HUES64 (cell line): ENCODE measurements at regions not wholly inside any gene's neighbourhood (a gene's known extent, or its start where the extent isn't known, plus 50 kb on each side); places are given as distances from the start of the nearest gene placed in this dataset.

Source experiments
- H3K27ac ChIP-seq: 2 replicates; pipeline ENCODE4 v1.7.0; 2013; ENCODE audit warnings: low read depth, low read length, inconsistent platforms
- H3K27me3 ChIP-seq: 2 replicates; pipeline ENCODE4 v1.6.1; 2013; ENCODE audit warnings: mild to moderate bottlenecking, low read length; ENCODE audit not compliant: insufficient read depth
- H3K36me3 ChIP-seq: 2 replicates; pipeline ENCODE4 v1.6.1; 2013; ENCODE audit warnings: mild to moderate bottlenecking, low read length; ENCODE audit not compliant: insufficient read depth
- H3K4me1 ChIP-seq: 2 replicates; pipeline ENCODE4 v1.6.1; 2013; ENCODE audit warnings: mild to moderate bottlenecking, low read length, moderate library complexity; ENCODE audit not compliant: insufficient read depth
- H3K4me3 ChIP-seq: 2 replicates; pipeline ENCODE4 v1.5.1; 2013; ENCODE audit warnings: mild to moderate bottlenecking, low read length, moderate library complexity
- H3K9ac ChIP-seq: 2 replicates; pipeline ENCODE4 v1.6.1; 2013; ENCODE audit warnings: mild to moderate bottlenecking, low read depth, low read length
- H3K9me3 ChIP-seq: 2 replicates; pipeline ENCODE4 v1.6.1; 2013; ENCODE audit warnings: low read depth, low read length; ENCODE audit not compliant: insufficient read depth
- WGBS: fragments of 150-250, 120-280 bp; methylation state at CpG from one replicate; pipeline ENCODE4 v1.1.7; 2013; ENCODE audit warnings: missing lambda C conversion rate; 5-methylcytosine and 5-hydroxymethylcytosine counted together

DNA sequence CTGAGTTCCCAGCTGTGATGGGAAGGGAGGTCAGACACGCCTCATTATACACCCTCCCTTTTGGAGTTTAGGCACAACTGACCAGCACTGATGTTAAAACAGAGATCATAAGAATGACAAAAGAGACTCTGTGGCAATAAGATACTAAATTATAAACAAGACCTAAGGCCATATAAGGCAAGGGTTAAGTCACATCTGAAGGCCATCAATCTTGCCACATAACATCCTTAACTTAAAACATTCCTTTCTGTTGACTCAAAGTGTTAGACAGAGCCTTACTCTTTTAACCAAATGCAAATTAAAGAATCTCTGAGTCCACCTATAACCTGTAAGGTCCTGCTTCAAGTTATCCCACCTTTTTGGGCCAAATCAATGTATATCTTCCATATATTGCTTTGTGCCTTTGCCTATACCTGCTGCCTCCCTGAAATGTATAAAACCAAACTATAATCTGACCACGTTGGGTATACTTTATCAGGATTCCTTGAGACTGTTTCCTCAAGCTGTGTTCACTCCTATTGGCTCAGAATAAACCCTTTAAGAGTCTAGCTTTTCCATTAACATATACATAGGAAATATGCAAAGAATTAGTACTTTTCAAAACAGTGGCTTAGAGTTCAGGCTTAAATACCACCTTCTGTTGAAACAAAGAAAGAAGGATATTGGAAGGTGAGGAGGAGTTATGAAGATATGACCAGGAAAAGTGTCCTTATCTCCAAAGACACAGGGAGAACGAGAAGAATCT is 214.4 kb upstream of the PPP1R2C start:
- H3K27ac ChIP-seq, result peak overlapping the region; percentile 94
- 36% methylated on average over 2 of the region's 3 CpGs for WGBS
- peak overlapping the region; percentile 52; the same call in 1 of the 2 replicates for H3K9ac ChIP-seq
- H3K4me3 ChIP-seq, result no peak overlapping the region
- no peaks in the 10 kb centered on the region for H3K36me3 ChIP-seq
- H3K27me3 ChIP-seq, result no peaks in the 10 kb centered on the region
- peaks cover 31% of the 10 kb centered on the region for H3K4me1 ChIP-seq
- peaks cover 2% of the 10 kb centered on the region; the same call in 1 of the 2 replicates for H3K9me3 ChIP-seq

DNA sequence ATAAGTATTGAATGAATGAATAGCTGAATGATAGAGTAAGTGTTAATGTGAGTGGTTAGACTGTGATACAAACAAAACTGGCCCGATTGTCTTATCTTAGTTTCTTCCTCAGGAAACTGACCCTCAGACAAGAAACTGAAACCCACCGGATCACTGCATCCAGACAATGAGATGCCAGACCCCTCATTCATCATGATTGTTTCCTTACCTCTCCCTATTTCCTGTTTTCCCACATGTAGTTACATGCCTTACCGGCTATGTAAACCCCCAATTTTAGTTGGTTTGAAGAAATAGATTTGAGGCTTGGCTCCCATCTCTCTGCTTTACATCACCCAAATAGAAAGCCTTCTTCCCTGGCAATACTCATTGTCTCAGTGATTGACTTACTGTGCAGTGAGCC is 218.9 kb upstream of the PPP1R2C start:
- no peak overlapping the region for H3K9ac ChIP-seq
- H3K9me3 ChIP-seq, result peaks cover 2% of the 10 kb centered on the region; the same call in 1 of the 2 replicates
- no peaks in the 10 kb centered on the region for H3K27me3 ChIP-seq
- H3K4me3 ChIP-seq, result no peak overlapping the region
- H3K4me1 ChIP-seq, result peaks cover 19% of the 10 kb centered on the region
- no peak overlapping the region for H3K27ac ChIP-seq
- H3K36me3 ChIP-seq, result no peaks in the 10 kb centered on the region
- 93% methylated on average over 2 of the region's 3 CpGs for WGBS

DNA sequence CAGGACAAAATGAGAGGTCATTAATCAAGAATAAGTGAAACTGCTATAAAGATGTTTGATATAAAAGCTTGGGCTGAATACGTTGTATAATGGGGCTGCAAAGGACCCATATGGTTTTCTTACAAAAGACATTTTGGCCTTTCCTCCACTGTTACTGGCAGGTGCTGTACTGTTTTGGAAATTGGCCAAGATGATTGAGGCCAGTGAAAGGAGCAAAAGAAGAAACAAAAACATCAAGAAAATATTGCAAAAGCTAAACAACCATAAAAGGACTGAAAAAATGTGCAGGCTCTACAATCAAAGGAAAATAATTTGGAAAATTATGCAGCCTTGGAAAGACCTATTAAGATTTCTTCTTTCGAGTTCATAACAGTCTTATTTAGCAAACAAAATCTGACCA is 222.2 kb upstream of the PPP1R2C start:
- no peaks in the 10 kb centered on the region for H3K4me1 ChIP-seq
- H3K9me3 ChIP-seq, result peaks cover 2% of the 10 kb centered on the region; the same call in 1 of the 2 replicates
- no peaks in the 10 kb centered on the region for H3K27me3 ChIP-seq
- no peak overlapping the region for H3K4me3 ChIP-seq
- H3K36me3 ChIP-seq, result no peaks in the 10 kb centered on the region
- H3K9ac ChIP-seq, result no peak overlapping the region
- H3K27ac ChIP-seq, result no peak overlapping the region
- 100% methylated on average over 1 of the region's 2 CpGs for WGBS

DNA sequence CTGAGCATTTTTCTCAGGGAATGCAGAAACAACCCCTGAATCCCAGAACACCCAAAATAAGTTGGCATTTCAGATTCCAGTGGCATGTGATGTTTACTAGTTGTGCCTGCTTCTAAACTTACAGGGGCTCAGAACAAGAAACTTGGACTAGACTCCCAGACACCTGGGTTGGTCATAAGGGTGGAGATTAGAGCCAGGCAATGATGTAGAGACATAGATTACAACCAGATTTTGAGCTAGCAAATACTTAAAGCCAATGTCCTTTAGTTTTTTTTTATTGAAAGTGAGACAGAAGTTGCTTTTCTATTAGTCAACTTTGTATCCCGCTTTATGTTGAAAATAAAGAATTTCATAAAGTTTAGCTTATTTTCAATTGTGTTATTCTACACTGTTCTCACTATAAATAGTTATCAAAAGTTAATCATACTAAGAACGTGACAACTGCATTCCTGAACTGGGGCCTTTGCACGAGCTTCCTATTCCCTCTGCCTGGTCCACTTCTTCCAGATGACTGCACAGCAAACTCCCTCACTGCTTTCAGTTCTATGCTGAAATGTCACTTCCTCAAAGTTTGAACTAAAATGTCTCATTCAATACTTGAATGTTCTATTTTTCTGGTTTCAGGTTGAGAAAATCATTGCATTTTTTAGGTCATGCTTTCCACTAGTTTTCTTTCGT is 224.7 kb upstream of the PPP1R2C start:
- H3K4me1 ChIP-seq, result peaks cover 20% of the 10 kb centered on the region
- H3K4me3 ChIP-seq, result no peak overlapping the region
- no peaks in the 10 kb centered on the region for H3K9me3 ChIP-seq
- H3K27ac ChIP-seq, result no peak overlapping the region
- no peaks in the 10 kb centered on the region for H3K27me3 ChIP-seq
- H3K36me3 ChIP-seq, result no peaks in the 10 kb centered on the region
- 92% methylated on average over 2 of the region's 4 CpGs for WGBS
- H3K9ac ChIP-seq, result no peak overlapping the region

DNA sequence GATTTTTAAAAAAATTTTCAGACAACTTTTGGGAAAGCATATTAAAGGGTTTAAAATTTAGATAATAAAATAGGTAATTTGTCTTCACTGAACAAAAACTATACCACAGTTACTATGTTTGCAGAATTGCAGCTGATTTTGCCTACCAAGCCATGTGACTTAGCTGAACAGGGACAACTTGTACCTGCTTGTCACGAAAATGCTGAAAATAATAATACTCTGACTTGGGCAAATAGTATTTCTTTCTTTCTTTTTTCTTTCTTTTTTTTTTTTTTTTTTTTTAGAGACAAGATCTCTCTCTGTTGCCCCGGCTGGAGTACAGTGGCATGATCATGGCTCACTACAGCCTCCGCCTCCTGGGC is 225.2 kb upstream of the PPP1R2C start:
- no peak overlapping the region for H3K9ac ChIP-seq
- H3K4me3 ChIP-seq, result no peak overlapping the region
- peaks cover 25% of the 10 kb centered on the region for H3K4me1 ChIP-seq
- H3K27me3 ChIP-seq, result no peaks in the 10 kb centered on the region
- H3K36me3 ChIP-seq, result no peaks in the 10 kb centered on the region
- H3K27ac ChIP-seq, result no peak overlapping the region
- WGBS, result 91% methylated on average over 3 of the region's 3 CpGs
- H3K9me3 ChIP-seq, result no peaks in the 10 kb centered on the region

DNA sequence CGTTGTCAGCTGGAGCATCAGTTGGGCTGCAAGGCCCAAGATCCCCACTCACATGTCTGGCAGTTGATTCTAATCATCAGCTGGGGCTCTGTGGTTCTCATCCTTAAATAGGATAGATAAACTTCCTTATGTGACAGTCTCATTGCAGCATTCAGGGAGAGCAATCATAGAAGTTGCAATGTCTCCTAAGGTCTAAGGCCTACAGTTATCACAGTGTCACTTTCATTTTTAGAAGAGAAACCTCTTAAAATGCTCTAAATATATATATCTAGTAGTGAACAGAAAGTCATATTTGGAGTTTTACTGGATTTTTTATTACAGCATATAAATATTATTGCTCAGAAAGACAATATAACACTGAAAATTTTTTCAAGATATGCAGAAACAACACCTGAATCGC is 226.0 kb upstream of the PPP1R2C start:
- H3K4me1 ChIP-seq, result peaks cover 32% of the 10 kb centered on the region
- H3K9ac ChIP-seq, result no peak overlapping the region
- WGBS, result 92% methylated on average over 2 of the region's 2 CpGs
- H3K27ac ChIP-seq, result no peak overlapping the region
- no peaks in the 10 kb centered on the region for H3K9me3 ChIP-seq
- no peaks in the 10 kb centered on the region for H3K27me3 ChIP-seq
- no peak overlapping the region for H3K4me3 ChIP-seq
- no peaks in the 10 kb centered on the region for H3K36me3 ChIP-seq

DNA sequence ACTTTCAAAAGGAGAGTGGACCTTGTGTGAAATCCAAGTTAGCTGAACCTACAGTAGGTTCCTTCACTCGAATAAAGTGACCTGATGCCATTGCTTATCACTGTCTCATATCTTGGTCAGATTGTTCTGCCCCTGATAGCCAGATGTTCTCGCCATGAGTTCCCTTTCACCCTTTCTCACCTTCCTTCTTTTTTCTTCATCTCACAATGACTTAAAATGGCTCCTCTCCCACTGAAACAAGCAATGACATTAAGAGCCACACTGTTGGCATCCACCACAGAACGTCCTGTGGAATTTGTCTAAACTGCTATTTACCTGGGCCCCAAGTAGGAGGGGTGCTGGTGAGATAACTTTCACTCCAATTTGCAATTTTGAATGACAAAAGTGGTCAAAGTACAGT is 227.6 kb upstream of the PPP1R2C start:
- H3K4me1 ChIP-seq, result peaks cover 32% of the 10 kb centered on the region
- H3K36me3 ChIP-seq, result no peaks in the 10 kb centered on the region
- H3K9me3 ChIP-seq, result no peaks in the 10 kb centered on the region
- H3K27me3 ChIP-seq, result no peaks in the 10 kb centered on the region
- WGBS, result 58% methylated on average over 3 of the region's 3 CpGs
- H3K4me3 ChIP-seq, result no peak overlapping the region
- peak overlapping the region; percentile 79 for H3K27ac ChIP-seq
- H3K9ac ChIP-seq, result no peak overlapping the region

DNA sequence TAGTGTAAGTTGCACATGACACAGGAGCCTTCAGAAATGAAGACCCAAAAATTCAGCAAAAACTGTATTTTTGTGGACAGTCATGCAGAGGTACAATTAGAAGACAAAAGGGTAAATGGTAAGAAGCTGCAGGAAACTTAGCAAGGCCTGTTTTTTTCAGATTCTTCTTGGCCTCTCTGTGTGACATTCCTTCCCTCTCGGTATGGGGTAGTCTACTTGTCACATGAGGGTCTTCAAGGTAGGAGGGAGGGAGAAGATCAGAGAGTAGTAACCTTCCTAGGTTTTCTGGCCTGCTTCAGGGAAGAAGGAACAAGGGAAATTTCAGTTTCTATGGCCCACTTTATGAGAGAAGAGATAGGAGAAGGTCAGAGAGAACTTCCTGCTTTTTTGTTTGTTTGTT is 230.4 kb upstream of the PPP1R2C start:
- H3K9me3 ChIP-seq, result no peaks in the 10 kb centered on the region
- H3K27me3 ChIP-seq, result no peaks in the 10 kb centered on the region
- H3K27ac ChIP-seq, result peak overlapping the region; percentile 85
- H3K36me3 ChIP-seq, result no peaks in the 10 kb centered on the region
- no peak overlapping the region; the same call in 1 of the 2 replicates for H3K9ac ChIP-seq
- peaks cover 32% of the 10 kb centered on the region for H3K4me1 ChIP-seq
- 38% methylated on average over 1 of the region's 1 CpG for WGBS
- no peak overlapping the region for H3K4me3 ChIP-seq

DNA sequence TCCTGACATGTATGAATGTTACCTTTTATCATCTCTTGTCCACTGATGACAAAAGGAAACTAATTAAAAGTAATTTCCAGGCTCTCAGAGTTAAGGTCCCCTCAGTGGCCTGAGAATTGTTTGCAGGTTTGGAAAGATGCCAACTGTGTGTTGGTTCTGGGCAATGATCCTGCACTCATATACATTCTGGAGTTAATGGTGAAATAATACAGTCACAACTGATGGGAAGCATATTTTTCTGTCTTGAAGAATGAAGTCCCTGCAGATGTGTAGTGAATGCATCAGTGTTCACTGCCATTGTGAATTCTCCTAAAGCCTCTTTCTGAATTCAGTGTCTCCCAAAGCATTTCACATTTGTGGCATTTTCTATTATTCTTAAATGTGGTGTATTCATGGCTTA is 238.1 kb upstream of the PPP1R2C start:
- H3K36me3 ChIP-seq, result no peaks in the 10 kb centered on the region
- H3K4me1 ChIP-seq, result no peaks in the 10 kb centered on the region
- no peak overlapping the region for H3K27ac ChIP-seq
- no peaks in the 10 kb centered on the region for H3K27me3 ChIP-seq
- H3K4me3 ChIP-seq, result no peak overlapping the region
- no peak overlapping the region for H3K9ac ChIP-seq
- no peaks in the 10 kb centered on the region for H3K9me3 ChIP-seq

DNA sequence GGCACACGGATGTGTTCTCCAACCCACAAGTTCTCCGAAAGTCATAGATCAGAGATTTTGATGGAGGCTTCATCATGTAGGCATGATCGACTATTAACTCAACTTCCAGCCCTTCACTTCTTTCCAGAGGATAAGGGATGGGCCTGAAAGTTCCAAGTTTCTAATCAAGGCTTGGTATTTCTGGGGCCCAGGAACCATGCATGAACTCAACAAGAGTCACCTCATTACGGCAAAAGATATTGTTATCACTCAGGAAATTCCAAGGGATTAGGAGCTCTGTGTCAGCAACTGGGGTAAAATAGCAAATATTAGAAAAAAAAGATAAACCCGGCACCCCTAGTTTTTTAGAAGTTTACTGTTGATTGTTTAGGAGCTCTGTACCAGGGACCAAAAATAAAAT is 240.1 kb upstream of the PPP1R2C start:
- no peak overlapping the region for H3K9ac ChIP-seq
- no peaks in the 10 kb centered on the region for H3K4me1 ChIP-seq
- WGBS, result 97% methylated on average over 5 of the region's 5 CpGs
- H3K27ac ChIP-seq, result no peak overlapping the region
- H3K9me3 ChIP-seq, result no peaks in the 10 kb centered on the region
- no peaks in the 10 kb centered on the region for H3K27me3 ChIP-seq
- no peaks in the 10 kb centered on the region for H3K36me3 ChIP-seq
- no peak overlapping the region for H3K4me3 ChIP-seq

DNA sequence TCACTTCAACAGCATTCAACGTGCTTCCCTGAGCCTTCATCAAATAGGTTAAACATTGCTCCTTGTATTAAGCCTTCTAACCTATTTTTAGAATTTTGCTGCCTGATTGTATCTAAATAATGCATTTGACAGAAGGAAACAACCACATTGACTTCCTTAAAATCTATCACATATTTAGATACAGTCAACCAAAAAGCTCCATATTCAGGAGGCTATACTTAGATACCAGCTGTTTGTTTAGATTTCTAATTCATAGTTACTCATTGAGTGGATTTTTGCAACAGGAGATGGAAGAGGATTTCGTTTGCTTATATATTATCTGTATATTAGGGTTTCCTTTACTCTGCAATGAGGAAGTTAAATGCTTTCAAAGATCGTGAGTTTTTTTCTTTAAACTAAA is 241.1 kb upstream of the PPP1R2C start:
- Histone ChIP-seq H3K27ac (no peak overlapping the region), H3K4me3 (no peak overlapping the region), H3K9me3 (no peaks in the 10 kb centered on the region), H3K27me3 (no peaks in the 10 kb centered on the region), H3K9ac (no peak overlapping the region), H3K4me1 (no peaks in the 10 kb centered on the region), H3K36me3 (no peaks in the 10 kb centered on the region)
- 88% methylated on average over 1 of the region's 3 CpGs for WGBS
